GM19240 (cell line): ENCODE measurements at regions not wholly inside any gene's neighbourhood (a gene's known extent, or its start where the extent isn't known, plus 50 kb on each side); places are given as distances from the start of the nearest gene placed in this dataset.
"Not testable (repeated sequence)": the region's sequence is repeated elsewhere in the genome, so short reads cannot be mapped to it uniquely, and the experiment has no call there.

ENCODE experiments used
- DNase-seq: peaks from one replicate; pipeline ENCODE4 v3.0.0; 2011; ENCODE audit warnings: low spot score; ENCODE audit not compliant: insufficient read length

- DNase-seq: no peak
Measured at GRCh38 chr12:102344691-102345090, 135.7 kb downstream of the IGF1 start.

DNA sequence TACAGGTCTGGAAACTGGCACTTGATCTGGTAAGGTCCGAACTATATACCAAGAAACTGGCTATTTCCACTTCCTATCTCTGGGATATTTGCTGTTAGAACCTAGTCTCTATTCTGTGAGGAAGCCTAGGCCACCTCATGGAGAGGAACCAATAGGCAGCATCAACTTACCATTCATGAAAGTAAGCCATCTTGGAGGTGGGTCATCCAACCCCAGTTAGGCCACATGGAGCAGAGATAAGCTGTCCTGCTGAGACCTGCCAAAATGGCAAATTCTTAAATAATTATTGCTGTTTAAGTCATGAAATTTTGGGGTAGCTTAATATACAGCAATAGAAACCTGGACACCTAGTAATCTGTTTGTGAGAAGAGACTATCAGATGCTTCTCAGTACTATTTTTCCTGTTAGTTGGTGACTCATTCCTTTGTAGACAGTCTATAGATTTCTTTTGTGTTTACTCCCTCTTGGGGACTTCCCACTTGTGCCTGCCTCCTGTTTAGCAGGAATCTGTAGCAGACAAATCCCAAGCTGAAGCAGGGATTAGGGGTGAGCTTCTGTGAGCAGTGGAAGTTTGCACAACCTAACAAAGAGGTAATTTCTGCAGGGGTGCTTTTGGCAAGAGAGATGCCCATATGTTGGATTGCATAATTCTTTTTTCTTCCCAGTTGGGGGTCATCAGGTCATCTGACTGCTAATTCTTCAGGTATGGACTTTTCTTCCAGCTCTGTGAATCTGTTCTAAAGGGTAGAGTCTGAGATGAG lies 136.8 kb downstream of the IGF1 start:
- no peak for DNase-seq

GRCh38 chr12:102342281-102343006 lies 137.9 kb downstream of the IGF1 start:
- no peak for DNase-seq

DNA sequence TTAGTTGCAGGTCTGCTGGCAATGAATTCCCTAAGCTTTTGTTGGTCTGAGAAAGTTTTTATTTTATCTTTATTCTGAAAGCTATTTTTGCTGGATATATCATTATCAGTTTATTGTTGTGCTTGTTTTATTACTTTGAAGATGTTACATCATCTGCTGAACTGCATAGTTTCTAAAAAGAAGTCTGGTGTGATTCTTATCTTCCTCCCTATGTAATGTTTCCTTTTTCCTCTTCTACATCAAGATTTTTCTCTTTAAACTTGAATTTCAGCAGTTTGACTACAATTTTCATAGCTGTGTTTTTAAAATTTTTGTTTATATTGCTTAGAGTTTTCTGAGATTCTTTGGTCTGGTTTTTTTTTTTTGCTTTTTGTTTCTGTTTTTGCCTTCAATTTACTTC lies 137.1 kb upstream of the PMCH start:
- DNase-seq: no peak

DNA sequence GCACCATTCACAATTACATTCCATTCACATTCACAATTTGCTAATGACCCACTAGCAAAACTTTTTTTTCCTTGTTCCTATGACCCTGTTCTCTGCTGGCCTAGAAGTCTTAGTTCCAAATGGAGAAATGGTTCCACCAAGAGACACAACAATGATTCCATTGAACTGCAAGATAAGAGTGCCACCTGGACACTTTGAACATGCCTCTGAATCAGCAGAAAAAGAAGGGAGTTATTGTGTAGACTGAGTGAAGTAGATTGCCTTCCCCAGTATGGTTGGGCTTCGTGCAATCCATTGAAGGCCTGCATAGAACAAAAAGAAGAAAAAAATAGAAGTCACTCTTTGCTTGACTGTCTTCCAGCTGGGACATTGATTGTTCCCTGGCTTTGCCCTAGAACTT lies 133.8 kb upstream of the PMCH start:
- DNase-seq: no peak

GRCh38 chr12:102329883-102330282 lies 132.2 kb upstream of the PMCH start:
- no peak for DNase-seq

- DNase-seq: no peak
Measured at GRCh38 chr12:102326982-102327381, 129.3 kb upstream of the PMCH start.

GRCh38 chr12:102325108-102325507 lies 127.5 kb upstream of the PMCH start:
- DNase-seq: not testable (repeated sequence)

- no peak for DNase-seq
Measured at GRCh38 chr12:102323799-102324198, 126.2 kb upstream of the PMCH start.

- DNase-seq: no peak
Measured at GRCh38 chr12:102322254-102322653, 124.6 kb upstream of the PMCH start.

DNA sequence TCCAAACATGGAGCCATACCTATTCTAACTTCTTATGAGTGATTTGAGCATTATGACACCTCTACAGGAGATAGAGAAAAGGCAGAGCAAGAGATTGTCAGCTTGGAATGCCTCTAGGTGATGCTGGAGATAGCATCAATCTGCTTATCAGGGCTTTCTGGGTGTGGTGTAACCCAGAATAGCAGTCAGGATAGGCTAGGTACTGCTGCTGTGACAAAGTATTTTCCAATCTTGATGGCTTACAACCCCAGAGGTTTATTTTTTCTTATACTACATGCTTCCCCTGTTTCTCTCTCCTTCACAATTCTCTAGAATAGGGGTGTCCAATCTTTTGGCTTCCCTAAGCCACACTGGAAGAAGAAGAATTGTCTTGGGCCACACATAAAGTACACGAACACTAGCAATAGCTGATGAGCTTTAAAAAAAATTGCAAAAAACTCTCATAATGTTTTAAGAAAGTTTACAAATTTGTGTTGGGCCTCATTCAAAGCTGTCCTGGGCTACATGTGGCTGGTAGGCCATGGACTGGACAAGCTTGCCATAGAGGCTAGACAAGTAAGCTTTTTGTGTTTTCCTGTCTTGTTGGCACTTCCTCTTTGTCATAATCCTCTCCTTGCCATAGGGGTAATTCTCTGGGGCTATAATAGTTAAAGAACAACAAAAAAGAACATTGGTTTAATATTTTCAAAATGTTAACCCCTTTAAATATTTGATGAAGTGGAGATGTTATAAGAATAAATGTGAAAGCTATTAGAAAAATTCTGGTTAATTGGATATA lies 123.9 kb upstream of the PMCH start:
- no peak for DNase-seq

DNA sequence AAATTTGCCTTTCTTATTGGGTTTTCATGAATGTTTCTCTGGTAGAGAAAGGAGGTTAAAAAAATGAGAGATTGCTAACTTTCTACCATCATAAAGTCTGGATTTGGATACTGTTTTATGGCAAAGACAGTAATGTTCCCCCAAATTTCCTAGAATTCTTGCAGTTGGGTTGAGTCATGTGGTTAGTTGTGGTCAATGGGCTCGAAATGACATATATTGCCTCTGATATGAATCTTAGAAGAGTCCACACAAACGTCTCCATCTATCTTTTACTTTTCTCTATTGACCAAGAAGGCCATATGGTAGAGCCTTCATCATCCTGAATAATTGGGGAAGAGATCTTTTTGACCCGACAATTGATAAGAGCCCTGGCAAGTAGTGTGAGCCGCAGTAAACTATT lies 119.5 kb upstream of the PMCH start:
- no peak for DNase-seq

- no peak for DNase-seq
Measured at GRCh38 chr12:102316723-102317122, 119.1 kb upstream of the PMCH start.

DNA sequence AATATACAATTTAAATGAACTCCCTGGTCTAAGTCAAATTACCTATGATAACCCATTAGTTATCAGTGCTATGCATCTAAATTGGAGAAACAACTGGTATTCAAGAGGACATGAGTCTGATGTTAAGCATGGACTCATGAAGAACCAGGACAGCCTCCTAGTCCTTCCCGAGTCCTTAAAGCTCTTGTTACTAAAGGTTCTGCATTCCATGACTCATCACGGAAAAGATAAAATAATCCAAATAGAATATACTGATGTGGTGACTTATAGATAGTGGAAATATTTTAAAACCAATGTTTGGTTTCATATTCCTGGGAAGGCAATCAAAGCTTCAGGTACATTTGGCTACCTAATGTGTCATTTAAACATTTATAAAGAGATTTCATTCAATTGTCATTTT lies 117.2 kb upstream of the PMCH start:
- no peak for DNase-seq

DNA sequence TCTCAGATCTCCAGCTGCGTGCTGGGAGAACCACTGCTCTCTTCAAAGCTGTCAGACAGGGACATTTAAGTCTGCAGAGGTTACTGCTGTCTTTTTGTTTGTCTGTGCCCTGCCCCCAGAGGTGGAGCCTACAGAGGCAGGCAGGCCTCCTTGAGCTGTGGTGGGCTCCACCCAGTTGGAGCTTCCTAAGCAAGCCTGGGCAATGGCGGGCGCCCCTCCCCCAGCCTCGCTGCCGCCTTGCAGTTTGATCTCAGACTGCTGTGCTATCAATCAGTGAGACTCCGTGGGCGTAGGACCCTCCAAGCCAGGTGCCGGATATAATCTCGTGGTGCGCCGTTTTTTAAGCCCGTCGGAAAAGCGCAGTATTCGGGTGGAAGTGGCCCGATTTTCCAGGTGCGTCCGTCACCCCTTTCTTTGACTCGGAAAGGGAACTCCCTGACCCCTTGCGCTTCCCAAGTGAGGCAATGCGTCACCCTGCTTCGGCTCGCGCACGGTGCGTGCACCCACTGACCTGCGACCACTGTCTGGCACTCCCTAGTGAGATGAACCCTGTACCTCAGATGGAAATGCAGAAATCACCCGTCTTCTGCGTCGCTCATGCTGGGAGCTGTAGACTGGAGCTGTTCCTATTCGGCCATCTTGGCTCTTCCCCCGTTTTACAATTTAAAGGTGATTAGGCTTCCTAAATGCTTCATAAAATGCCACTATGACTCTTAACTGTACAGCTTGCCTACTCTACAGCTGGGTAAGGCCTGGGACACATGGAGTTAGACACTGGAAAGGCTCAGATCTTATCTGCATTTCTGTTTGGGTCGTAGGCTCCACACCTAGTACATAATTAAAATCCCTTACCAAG lies 115.7 kb upstream of the PMCH start:
- DNase-seq: not testable (repeated sequence)

GRCh38 chr12:102305486-102305885 lies 107.9 kb upstream of the PMCH start:
- DNase-seq: no peak

- DNase-seq: not testable (repeated sequence)
Measured at GRCh38 chr12:102304667-102305066, 107.0 kb upstream of the PMCH start.

- no peak for DNase-seq
Measured at GRCh38 chr12:102302553-102302952, 104.9 kb upstream of the PMCH start.

DNA sequence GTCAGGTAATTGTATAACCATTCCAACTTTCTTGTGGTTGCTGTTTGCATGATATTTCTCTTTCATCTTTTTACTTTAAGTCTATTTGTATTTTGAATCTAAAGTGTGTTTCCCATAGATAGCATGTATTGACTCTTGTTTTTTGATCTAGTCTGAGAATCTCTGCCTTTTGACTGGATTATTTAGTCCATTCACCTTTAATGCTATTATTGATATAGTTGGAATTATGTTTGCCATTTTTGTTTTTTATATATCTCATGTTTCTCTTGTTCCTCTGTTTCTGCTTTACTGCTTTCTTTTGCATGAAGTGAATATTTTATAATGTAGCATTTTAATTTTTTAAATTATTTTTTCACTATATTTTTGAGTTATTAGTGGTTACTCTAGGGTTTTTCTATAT lies 103.9 kb upstream of the PMCH start:
- DNase-seq: no peak

- DNase-seq: peak; percentile 23
Measured at GRCh38 chr12:102300824-102301461, 103.3 kb upstream of the PMCH start.

- no peak for DNase-seq
Measured at GRCh38 chr12:102299731-102300130, 102.1 kb upstream of the PMCH start.
